Glutamatergic neuron (in vitro differentiated cells): ENCODE measurements at regions not wholly inside any gene's neighbourhood (a gene's known extent, or its start where the extent isn't known, plus 50 kb on each side); places are given as distances from the start of the nearest gene placed in this dataset.

Source experiments
- DNase-seq: peaks from one replicate; pipeline ENCODE4 v3.0.0; 2022
- H3K27ac Mint-ChIP-seq: one replicate; pipeline ENCODE4 v1.8.0; 2020; ENCODE audit warnings: mild to moderate bottlenecking, mixed read lengths, inconsistent platforms; ENCODE audit not compliant: unreplicated experiment
- H3K27me3 Mint-ChIP-seq: one replicate; pipeline ENCODE4 v1.8.0; 2020; ENCODE audit warnings: mild to moderate bottlenecking, moderate library complexity, mixed read lengths, inconsistent platforms; ENCODE audit not compliant: unreplicated experiment
- H3K36me3 Mint-ChIP-seq: one replicate; pipeline ENCODE4 v1.8.0; 2020; ENCODE audit warnings: mild to moderate bottlenecking, mixed read lengths, inconsistent platforms; ENCODE audit not compliant: unreplicated experiment
- H3K4me1 Mint-ChIP-seq: one replicate; pipeline ENCODE4 v1.8.0; 2020; ENCODE audit warnings: mild to moderate bottlenecking, low read depth, mixed read lengths, inconsistent platforms; ENCODE audit not compliant: unreplicated experiment
- H3K4me3 Mint-ChIP-seq: one replicate; pipeline ENCODE4 v1.8.0; 2020; ENCODE audit warnings: mild to moderate bottlenecking, mixed read lengths, inconsistent platforms; ENCODE audit not compliant: unreplicated experiment
- H3K9me3 Mint-ChIP-seq: one replicate; pipeline ENCODE4 v1.8.0; 2020; ENCODE audit warnings: mild to moderate bottlenecking, moderate library complexity, mixed read lengths, inconsistent platforms; ENCODE audit not compliant: unreplicated experiment
- CTCF ChIP-seq: fragments of 200-600 bp; sonication (generic); IDR thresholded peaks from one replicate; pipeline ENCODE4 v1.5.0; 2021; ENCODE audit not compliant: partially characterized antibody, unreplicated experiment

DNA sequence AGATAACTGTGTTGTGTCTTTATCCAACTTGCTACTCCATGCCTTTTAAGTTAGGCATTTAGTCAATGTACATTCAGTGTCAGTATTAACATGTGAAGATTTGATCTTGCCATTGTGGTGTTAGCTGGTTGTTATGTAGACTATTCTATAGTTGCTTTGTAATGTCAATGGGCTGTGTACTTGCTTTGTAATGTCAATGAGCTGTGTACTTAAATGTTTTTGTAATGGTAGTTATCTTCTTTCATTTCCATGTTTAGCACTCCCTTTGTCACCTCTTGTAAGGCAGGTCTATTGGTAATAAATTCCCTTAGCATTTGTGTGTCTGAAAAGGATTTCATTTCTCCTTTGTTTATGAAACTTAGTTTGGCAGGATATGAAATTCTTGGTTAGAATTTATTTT lies 53.4 kb downstream of the MC4R start:
- Mint-ChIP-seq H3K4me3 (no peak overlapping the region), H3K27ac (no peak overlapping the region), H3K36me3 (peaks cover 5% of the 10 kb centered on the region), H3K27me3 (peaks cover 2% of the 10 kb centered on the region), H3K4me1 (peaks cover 3% of the 10 kb centered on the region), H3K9me3 (no peaks in the 10 kb centered on the region)
- TF ChIP-seq CTCF: no peak
- DNase-seq: no peak

GRCh38 chr18:60311676-60312360 lies 60.8 kb downstream of the MC4R start:
- Mint-ChIP-seq H3K4me3 (no peak overlapping the region), H3K36me3 (no peaks in the 10 kb centered on the region), H3K27me3 (no peaks in the 10 kb centered on the region), H3K4me1 (no peaks in the 10 kb centered on the region), H3K9me3 (no peaks in the 10 kb centered on the region), H3K27ac (no peak overlapping the region)
- no peak for TF ChIP-seq CTCF
- no peak for DNase-seq

DNA sequence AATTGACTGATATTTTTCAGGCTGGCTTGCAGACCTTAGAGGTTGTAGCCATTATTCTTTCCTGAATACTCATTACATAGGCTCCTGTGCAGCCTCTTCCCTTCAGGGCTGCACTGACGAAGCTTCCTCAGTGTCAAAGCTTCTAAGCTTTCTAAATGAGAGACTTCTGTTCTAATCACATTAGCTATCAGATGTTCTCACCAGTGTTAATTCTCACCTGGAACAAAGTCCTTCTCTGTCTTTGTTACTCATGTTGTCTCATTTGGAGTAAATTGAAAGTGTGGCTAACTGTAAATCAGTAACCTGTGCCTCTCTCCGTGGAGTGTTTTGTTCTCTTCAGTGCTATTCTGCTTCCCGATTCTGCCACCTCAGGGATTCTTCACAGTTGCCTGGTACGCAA lies 76.9 kb downstream of the MC4R start:
- no peak for DNase-seq
- H3K27ac Mint-ChIP-seq: no peak overlapping the region

GRCh38 chr18:60292186-60292585 lies 80.4 kb downstream of the MC4R start:
- no peak overlapping the region for H3K4me3 Mint-ChIP-seq
- H3K27me3 Mint-ChIP-seq: no peaks in the 10 kb centered on the region
- no peaks in the 10 kb centered on the region for H3K36me3 Mint-ChIP-seq
- no peaks in the 10 kb centered on the region for H3K9me3 Mint-ChIP-seq
- DNase-seq: peak; percentile 24
- no peak for TF ChIP-seq CTCF
- peaks cover 12% of the 10 kb centered on the region for H3K4me1 Mint-ChIP-seq
- H3K27ac Mint-ChIP-seq: peak overlapping the region; percentile 64

More for the DNA sequence above, 76.9 kb downstream of the MC4R start:
- peaks cover 25% of the 10 kb centered on the region for H3K4me1 Mint-ChIP-seq
- H3K27me3 Mint-ChIP-seq: no peaks in the 10 kb centered on the region
- peaks cover 1% of the 10 kb centered on the region for H3K9me3 Mint-ChIP-seq
- TF ChIP-seq CTCF: no peak
- no peaks in the 10 kb centered on the region for H3K36me3 Mint-ChIP-seq
- H3K4me3 Mint-ChIP-seq: no peak overlapping the region

GRCh38 chr18:60279391-60279790 lies 93.2 kb downstream of the MC4R start:
- no peak overlapping the region for H3K4me3 Mint-ChIP-seq
- no peak overlapping the region for H3K27ac Mint-ChIP-seq
- no peak for TF ChIP-seq CTCF
- H3K27me3 Mint-ChIP-seq: no peaks in the 10 kb centered on the region
- no peaks in the 10 kb centered on the region for H3K36me3 Mint-ChIP-seq
- no peaks in the 10 kb centered on the region for H3K4me1 Mint-ChIP-seq
- H3K9me3 Mint-ChIP-seq: no peaks in the 10 kb centered on the region
- no peak for DNase-seq
